H1 (cell line): ENCODE measurements at regions not wholly inside any gene's neighbourhood (a gene's known extent, or its start where the extent isn't known, plus 50 kb on each side); places are given as distances from the start of the nearest gene placed in this dataset.

Experiments used
- CTCF ChIA-PET: fragments of 300-600 bp; sonication (Branson Sonifier 250); formaldehyde crosslinking; loops from one replicate; lab custom pipeline; 2021; ENCODE audit not compliant: partially characterized antibody; lab: Charles Lee
- POLR2A ChIA-PET: fragments of 300-600 bp; sonication (Branson Sonifier 250); formaldehyde crosslinking; loops from one replicate; lab custom pipeline; 2021; ENCODE audit warnings: inconsistent platforms; ENCODE audit not compliant: partially characterized antibody; lab: Charles Lee
- DNase-seq, 2 experiments: peaks; one replicate each; pipeline versions ENCODE4 v3.0.0 to v3.0.0-alpha.2; 2010 to 2022; ENCODE audit warnings: low spot score in 2 of 2, low read depth in 1 of 2, mixed read lengths in 1 of 2
- FAIRE-seq: peaks from 2 replicates; lab custom pipeline; 2011; peaks lifted over from hg19 to GRCh38; lab: Jason Lieb, UNC
- H2AFZ ChIP-seq: 2 replicates; pipeline ENCODE4 v1.8.1; 2012; ENCODE audit warnings: low read length, inconsistent platforms
- H2AK5ac ChIP-seq: 2 replicates; pipeline ENCODE4 v1.6.1; 2013; ENCODE audit warnings: low read depth, low read length
- H2BK120ac ChIP-seq: replicated peaks from 2 replicates; pipeline ENCODE3; 2013; ENCODE audit warnings: low read depth, low read length, inconsistent platforms
- H2BK12ac ChIP-seq: 2 replicates; pipeline ENCODE4 v1.6.1; 2013; ENCODE audit warnings: low read depth, low read length
- H2BK15ac ChIP-seq: 2 replicates; pipeline ENCODE4 v1.6.1; 2013; ENCODE audit warnings: low read length
- H2BK20ac ChIP-seq: 2 replicates; pipeline ENCODE4 v1.6.1; 2013; ENCODE audit warnings: low read length
- H2BK5ac ChIP-seq: 2 replicates; pipeline ENCODE4 v1.6.1; 2013; ENCODE audit warnings: low read depth, low read length
- H3K14ac ChIP-seq: 2 replicates; pipeline ENCODE4 v1.6.1; 2013; ENCODE audit warnings: inconsistent platforms; ENCODE audit not compliant: insufficient read length
- H3K18ac ChIP-seq: 2 replicates; pipeline ENCODE4 v1.6.1; 2013; ENCODE audit warnings: low read length; ENCODE audit errors: extremely low read depth
- H3K23ac ChIP-seq: 2 replicates; pipeline ENCODE4 v1.6.1; 2013; ENCODE audit warnings: inconsistent platforms; ENCODE audit not compliant: insufficient read length
- H3K23me2 ChIP-seq: 2 replicates; pipeline ENCODE4 v1.6.1; 2013; ENCODE audit warnings: low read depth, low read length
- H3K27ac ChIP-seq: 2 replicates; pipeline ENCODE4 v1.6.1; 2011; ENCODE audit warnings: low read depth, low read length, inconsistent platforms
- H3K27me3 ChIP-seq, 4 experiments: replicated peaks in 1 of 4; 1 replicate in 1 of 4; 2 replicates in 3 of 4; pipeline versions ENCODE4 v1.6.1 to v1.8.1; 2011 to 2013; ENCODE audit warnings: low read length in 3 of 4, mild to moderate bottlenecking in 3 of 4, inconsistent platforms in 2 of 4, mixed read lengths in 2 of 4, moderate library complexity in 1 of 4; ENCODE audit not compliant: control insufficient read depth in 3 of 4, insufficient read depth in 3 of 4; ENCODE audit errors: extremely low read depth in 1 of 4
- H3K36me3 ChIP-seq, 4 experiments: 2 replicates each; pipeline versions ENCODE4 v1.6.1 to v1.8.1; 2011 to 2013; ENCODE audit warnings: mild to moderate bottlenecking in 4 of 4, low read length in 3 of 4, moderate library complexity in 2 of 4, control low read depth in 1 of 4, inconsistent platforms in 1 of 4; ENCODE audit not compliant: insufficient read depth in 4 of 4, control insufficient read depth in 2 of 4
- H3K4ac ChIP-seq: replicated peaks from 2 replicates; pipeline ENCODE3; 2013; ENCODE audit warnings: low read length, low read depth, mixed read lengths, inconsistent platforms; ENCODE audit not compliant: insufficient read length
- H3K4me1 ChIP-seq, 4 experiments: replicated peaks in 1 of 4; 1 replicate in 1 of 4; 2 replicates in 3 of 4; pipeline versions ENCODE4 v1.6.1 to v1.8.1; 2011 to 2013; ENCODE audit warnings: low read length in 3 of 4, inconsistent platforms in 2 of 4, mixed read lengths in 1 of 4; ENCODE audit not compliant: insufficient read depth in 4 of 4, control insufficient read depth in 3 of 4
- H3K4me2 ChIP-seq, 2 experiments: 2 replicates each; pipeline versions ENCODE4 v1.6.1 to v1.8.1; 2011 to 2013; ENCODE audit warnings: low read depth in 2 of 2, low read length in 2 of 2, control low read depth in 1 of 2, inconsistent platforms in 1 of 2, mild to moderate bottlenecking in 1 of 2; ENCODE audit not compliant: insufficient read depth in 1 of 2
- H3K4me3 ChIP-seq, 4 experiments: fragments of 200-600, 300-600 bp in 1 of 4; sonication (generic), shearing (Covaris generic), sonication (Bioruptor Twin) in 1 of 4; 2 replicates each; pipeline versions ENCODE4 v1.5.1 to v1.8.1; 2011 to 2016; ENCODE audit warnings: low read length in 4 of 4, low read depth in 3 of 4, control low read depth in 2 of 4, inconsistent platforms in 2 of 4, mild to moderate bottlenecking in 2 of 4, mixed read lengths in 1 of 4, moderate library complexity in 1 of 4; ENCODE audit not compliant: insufficient read depth in 2 of 4; ENCODE audit errors: extremely low read depth in 1 of 4
- H3K56ac ChIP-seq: replicated peaks from 2 replicates; pipeline ENCODE3; 2013; ENCODE audit warnings: low read depth, mild to moderate bottlenecking, mixed read lengths, low read length, inconsistent platforms; ENCODE audit not compliant: insufficient read length
- H3K79me1 ChIP-seq: 2 replicates; pipeline ENCODE4 v1.6.1; 2013; ENCODE audit warnings: low read depth, low read length, control low read depth
- H3K79me2 ChIP-seq, 2 experiments: 2 replicates each; pipeline versions ENCODE4 v1.6.1 to v1.8.1; 2012 to 2013; ENCODE audit warnings: low read length in 2 of 2, mild to moderate bottlenecking in 2 of 2, inconsistent platforms in 1 of 2; ENCODE audit not compliant: insufficient read depth in 2 of 2, control insufficient read depth in 1 of 2
- H3K9ac ChIP-seq, 4 experiments: replicated peaks in 1 of 4; 1 replicate in 1 of 4; 2 replicates in 3 of 4; pipeline versions ENCODE4 v1.6.1 to v1.8.1; 2011 to 2013; ENCODE audit warnings: low read depth in 3 of 4, low read length in 3 of 4, control low read depth in 2 of 4, mild to moderate bottlenecking in 2 of 4, moderate library complexity in 2 of 4, inconsistent platforms in 1 of 4; ENCODE audit errors: extremely low read depth in 1 of 4
- H3K9me3 ChIP-seq, 2 experiments: 2 replicates each; pipeline versions ENCODE4 v1.6.1 to v1.8.1; 2012 to 2013; ENCODE audit warnings: mild to moderate bottlenecking in 2 of 2, moderate library complexity in 2 of 2, control low read depth in 1 of 2, inconsistent platforms in 1 of 2, low read depth in 1 of 2, low read length in 1 of 2, mixed read lengths in 1 of 2; ENCODE audit not compliant: insufficient read depth in 2 of 2
- H4K20me1 ChIP-seq, 2 experiments: replicated peaks in 1 of 2; 2 replicates each; pipeline versions ENCODE3 to v1.8.1; 2011 to 2013; ENCODE audit warnings: inconsistent platforms in 2 of 2, low read length in 2 of 2, mild to moderate bottlenecking in 1 of 2; ENCODE audit not compliant: insufficient read depth in 2 of 2, control insufficient read depth in 1 of 2
- H4K5ac ChIP-seq: 2 replicates; pipeline ENCODE4 v1.6.1; 2013; ENCODE audit warnings: low read length, low read depth, mixed read lengths, inconsistent platforms; ENCODE audit not compliant: insufficient read length
- H4K8ac ChIP-seq: 2 replicates; pipeline ENCODE4 v1.8.0; 2013; ENCODE audit warnings: mild to moderate bottlenecking, moderate library complexity, low read length, inconsistent platforms; ENCODE audit not compliant: insufficient read depth; ENCODE audit errors: extremely low read depth
- H4K91ac ChIP-seq: replicated peaks from 2 replicates; pipeline ENCODE3; 2013; ENCODE audit warnings: low read length, mixed read lengths, inconsistent platforms; ENCODE audit not compliant: insufficient read length
- CEBPB ChIP-seq: IDR thresholded peaks from 2 replicates; pipeline ENCODE4 v1.6.1; 2012; ENCODE audit warnings: low read depth, low read length
- JUN ChIP-seq: IDR thresholded peaks from 2 replicates; pipeline ENCODE4 v1.6.1; 2011; ENCODE audit warnings: low read depth, mild to moderate bottlenecking, improper control_type of control experiment, low read length
- RAD21 ChIP-seq, 2 experiments: IDR thresholded peaks in 1 of 2; conservative IDR thresholded peaks in 1 of 2; 2 replicates each; pipeline ENCODE4 v1.6.1; 2011; ENCODE audit warnings: low read depth in 2 of 2, low read length in 2 of 2, improper control_type of control experiment in 1 of 2, inconsistent platforms in 1 of 2, mild to moderate bottlenecking in 1 of 2, moderate library complexity in 1 of 2
- TAF7 ChIP-seq: optimal IDR thresholded peaks from 2 replicates; pipeline ENCODE3; 2011; ENCODE audit warnings: low read depth, mild to moderate bottlenecking, inconsistent platforms, low read length, moderate library complexity, borderline replicate concordance
- WGBS, 2 experiments: shearing (Covaris generic) in 1 of 2; methylation state at CpG; one replicate each; pipeline versions ENCODE4 v1.1.6 to v1.1.7; 2013 to 2015; ENCODE audit warnings: low lambda C conversion rate in 2 of 2, mixed read lengths in 2 of 2, inconsistent platforms in 1 of 2, low coverage in 1 of 2, missing lambda C conversion rate in 1 of 2; ENCODE audit not compliant: insufficient replicate concordance in 2 of 2, insufficient coverage in 1 of 2, insufficient read length in 1 of 2; ENCODE audit errors: extremely low coverage in 1 of 2, missing lambda C conversion rate in 1 of 2; 5-methylcytosine and 5-hydroxymethylcytosine counted together

DNA sequence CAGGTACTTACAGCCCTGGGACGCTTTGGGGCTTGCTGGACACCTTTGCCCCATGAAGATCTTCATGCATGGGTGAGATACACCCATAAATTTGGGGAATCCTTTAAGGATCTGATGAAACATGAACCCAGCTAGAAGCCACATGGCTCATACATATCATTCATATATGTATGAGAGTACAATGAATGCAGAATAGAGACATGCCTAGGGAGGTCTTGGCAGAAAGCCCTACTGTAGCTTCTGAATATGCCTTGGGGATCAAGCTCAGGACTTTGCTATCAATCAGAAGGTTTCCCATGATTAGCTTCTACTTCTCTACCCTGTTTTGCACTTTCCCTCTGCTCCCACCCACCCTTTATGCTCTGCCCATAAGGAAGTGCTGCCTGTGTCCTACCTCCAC is 368.4 kb downstream of the LPIN1 start:
- Histone ChIP-seq H3K4me3 (no peak overlapping the region), H4K5ac (no peak overlapping the region), H2BK12ac (no peak overlapping the region), H3K4me1 (peaks cover 0 to 3% (median 2%) of the 10 kb centered on the region in 4 experiments; a peak in 3 of 7 replicates), H3K56ac (no peak overlapping the region), H3K27ac (no peak overlapping the region), H4K8ac (no peak overlapping the region), H3K79me2 (no peaks in the 10 kb centered on the region), H2BK15ac (no peak overlapping the region), H3K9ac (no peak overlapping the region), H2AK5ac (no peak overlapping the region), H2BK120ac (no peak overlapping the region), H3K23ac (no peak overlapping the region), H2BK5ac (no peak overlapping the region), H3K79me1 (no peaks in the 10 kb centered on the region), H3K18ac (no peak overlapping the region), H3K27me3 (no peaks in the 10 kb centered on the region), H3K4me2 (no peak overlapping the region), H3K9me3 (no peaks in the 10 kb centered on the region), H2BK20ac (no peak overlapping the region), H3K36me3 (no peaks in the 10 kb centered on the region), H3K4ac (no peak overlapping the region), H3K23me2 (no peaks in the 10 kb centered on the region), H4K20me1 (no peaks in the 10 kb centered on the region), H2AFZ (no peak overlapping the region), H4K91ac (no peak overlapping the region), H3K14ac (no peak overlapping the region)
- CTCF ChIA-PET: interaction anchor here (0.7 to 1.3 kb wide), 2 partner anchors 11 to 19 kb away, joined by 3 read pairs; no protein-coding TSS in a partner anchor
- POLR2A ChIA-PET: no interaction called here
- DNase-seq (no peak), FAIRE-seq (no peak)
- WGBS, 2 experiments: 85% methylated on average over 1 of the region's 1 CpG; no CpG with 5 or more reads in 1 of the 2 experiments
- no peak for TF ChIP-seq RAD21 (IDR thresholded peaks at IDR 0.05 in 1 of 2, conservative IDR thresholded peaks at IDR 0.05 in 1 of 2; ENCODE audit: low read depth in 2 of 2, low read length in 2 of 2)
- no peak for TF ChIP-seq CEBPB
- TF ChIP-seq JUN: no peak
- no peak for TF ChIP-seq TAF7
